Activated CD4-positive, alpha-beta T cell treated with anti-CD3 and anti-CD28 coated beads for 36 hours (primary cell): ENCODE measurements at regions not wholly inside any gene's neighbourhood (a gene's known extent, or its start where the extent isn't known, plus 50 kb on each side); places are given as distances from the start of the nearest gene placed in this dataset.

Source experiments
- ATAC-seq: fragments of 200-7000 bp; cut with Tn5 transposase; one replicate; pipeline ENCODE4 v1.10.0; 2021; ENCODE audit warnings: mild to moderate bottlenecking, moderate library complexity
- CTCF ChIA-PET: fragments of 350-600 bp; sonication (Branson Sonifier 250); formaldehyde crosslinking; loops from one replicate; lab custom pipeline; 2021; ENCODE audit warnings: antibody characterized with exemption; lab: Charles Lee
- POLR2A ChIA-PET: fragments of 350-600 bp; sonication (Branson Sonifier 250); formaldehyde crosslinking; loops from one replicate; lab custom pipeline; 2021; ENCODE audit warnings: antibody characterized with exemption, inconsistent platforms; lab: Charles Lee
- DNase-seq: peaks from one replicate; pipeline ENCODE4 v3.0.0-alpha.2; 2020
- H3K27ac Mint-ChIP-seq: one replicate; pipeline ENCODE4 v1.8.0; 2021; ENCODE audit warnings: mixed read lengths
- H3K27me3 Mint-ChIP-seq: one replicate; pipeline ENCODE4 v1.8.0; 2021; ENCODE audit warnings: mixed read lengths
- H3K36me3 Mint-ChIP-seq: one replicate; pipeline ENCODE4 v1.8.0; 2021; ENCODE audit warnings: low read depth, mixed read lengths
- H3K4me1 Mint-ChIP-seq: one replicate; pipeline ENCODE4 v1.8.0; 2021; ENCODE audit warnings: mixed read lengths
- H3K4me3 Mint-ChIP-seq: one replicate; pipeline ENCODE4 v1.8.0; 2021; ENCODE audit warnings: mild to moderate bottlenecking, moderate library complexity, mixed read lengths
- H3K9me3 Mint-ChIP-seq: one replicate; pipeline ENCODE4 v1.8.0; 2021; ENCODE audit warnings: low read depth, mixed read lengths
- intact Hi-C, 2 experiments: fragments of 100-400 bp; cut with DNase I in 1 of 2; cut with micrococcal nuclease in 1 of 2; formaldehyde crosslinking; loops; one replicate each; pipeline versions ENCODE4 v1.14.2 to v1.15.1; 2022 to 2024; cut with DNase I, micrococcal nuclease

- CTCF ChIA-PET, result no interaction called here
- no peak for DNase-seq
- POLR2A ChIA-PET, result no interaction called here
- no peaks in the 10 kb centered on the region for H3K4me1 Mint-ChIP-seq
- H3K36me3 Mint-ChIP-seq, result no peaks in the 10 kb centered on the region
- no peak overlapping the region for H3K4me3 Mint-ChIP-seq
- no peaks in the 10 kb centered on the region for H3K27me3 Mint-ChIP-seq
- H3K9me3 Mint-ChIP-seq, result no peaks in the 10 kb centered on the region
- no peak for ATAC-seq
- no peak overlapping the region for H3K27ac Mint-ChIP-seq
- intact Hi-C loops, result no loop called here
These were observed 369.4 kb downstream of the GASK1B start for GRCh38 chr4:157803421-157803820.

DNA sequence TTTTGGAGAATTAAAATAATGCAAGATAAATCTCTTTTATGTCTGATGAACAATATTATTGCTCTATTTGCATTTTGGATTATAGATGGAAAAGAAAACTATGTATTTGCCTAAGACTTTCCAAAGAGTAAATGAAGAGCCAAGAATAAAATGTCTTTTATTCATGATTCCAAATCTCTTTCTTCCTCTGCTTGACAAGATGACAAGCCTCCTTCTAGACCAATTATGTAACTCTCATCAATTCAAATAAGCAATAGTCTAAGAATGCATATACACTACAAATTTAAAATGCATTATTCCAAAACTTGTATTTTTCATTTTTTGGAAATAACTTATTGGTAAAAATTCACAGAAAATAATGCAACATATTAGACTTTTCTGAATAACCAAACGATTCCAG is 377.3 kb downstream of the GASK1B start:
- Mint-ChIP-seq H3K27me3 (no peaks in the 10 kb centered on the region), H3K27ac (no peak overlapping the region), H3K36me3 (no peaks in the 10 kb centered on the region), H3K4me3 (no peak overlapping the region), H3K4me1 (no peaks in the 10 kb centered on the region), H3K9me3 (no peaks in the 10 kb centered on the region)
- DNase-seq, result no peak
- CTCF ChIA-PET, result no interaction called here
- intact Hi-C loops, result no loop called here
- POLR2A ChIA-PET, result no interaction called here
- ATAC-seq, result no peak

DNA sequence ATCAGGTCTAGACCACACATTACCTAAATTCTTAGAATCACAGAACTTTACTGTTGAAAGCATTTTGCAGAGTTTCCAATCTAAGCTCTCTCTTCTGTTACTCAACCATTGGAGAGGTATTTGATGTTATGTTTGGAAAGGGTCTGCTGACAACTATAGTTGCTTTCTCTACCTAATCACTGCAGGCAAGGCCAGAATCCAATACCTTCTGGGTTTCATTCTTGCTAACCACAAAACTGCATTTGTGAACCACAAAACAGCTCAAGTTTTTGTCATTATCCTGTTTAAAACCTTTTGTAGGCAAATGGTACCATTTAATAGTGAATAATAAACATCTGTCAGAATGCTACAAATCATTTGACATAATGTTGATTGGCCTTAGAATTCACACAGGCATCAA is 380.1 kb downstream of the GASK1B start:
- DNase-seq (no peak), ATAC-seq (no peak)
- Mint-ChIP-seq H3K4me3 (no peak overlapping the region), H3K9me3 (no peaks in the 10 kb centered on the region), H3K36me3 (no peaks in the 10 kb centered on the region), H3K27me3 (no peaks in the 10 kb centered on the region), H3K4me1 (no peaks in the 10 kb centered on the region), H3K27ac (no peak overlapping the region)
- CTCF ChIA-PET, result no interaction called here
- POLR2A ChIA-PET, result no interaction called here
- intact Hi-C loops, result no loop called here

DNA sequence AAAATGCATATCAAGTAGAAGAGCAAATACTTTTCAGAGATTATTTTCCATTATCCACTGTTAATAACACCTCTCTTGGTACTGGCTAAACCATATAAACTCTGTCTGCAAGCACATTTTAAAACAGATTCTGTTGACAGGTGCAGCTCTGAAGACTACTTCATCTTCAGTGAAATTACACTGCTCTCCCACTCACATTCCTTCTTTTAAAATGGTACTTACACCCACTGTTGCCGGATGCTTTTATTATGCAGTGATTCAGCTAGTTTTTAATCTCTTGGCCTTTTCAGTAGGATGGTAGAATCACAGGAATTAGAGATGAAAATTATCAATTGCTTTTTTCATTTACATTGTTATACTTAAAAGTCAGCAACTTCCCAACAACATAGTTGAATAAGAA is 381.6 kb downstream of the GASK1B start:
- Mint-ChIP-seq H3K27ac (no peak overlapping the region), H3K36me3 (no peaks in the 10 kb centered on the region), H3K27me3 (no peaks in the 10 kb centered on the region), H3K4me3 (no peak overlapping the region), H3K4me1 (no peaks in the 10 kb centered on the region), H3K9me3 (no peaks in the 10 kb centered on the region)
- no peak for DNase-seq
- intact Hi-C loops, result no loop called here
- ATAC-seq, result no peak
- POLR2A ChIA-PET, result no interaction called here
- CTCF ChIA-PET, result no interaction called here

DNA sequence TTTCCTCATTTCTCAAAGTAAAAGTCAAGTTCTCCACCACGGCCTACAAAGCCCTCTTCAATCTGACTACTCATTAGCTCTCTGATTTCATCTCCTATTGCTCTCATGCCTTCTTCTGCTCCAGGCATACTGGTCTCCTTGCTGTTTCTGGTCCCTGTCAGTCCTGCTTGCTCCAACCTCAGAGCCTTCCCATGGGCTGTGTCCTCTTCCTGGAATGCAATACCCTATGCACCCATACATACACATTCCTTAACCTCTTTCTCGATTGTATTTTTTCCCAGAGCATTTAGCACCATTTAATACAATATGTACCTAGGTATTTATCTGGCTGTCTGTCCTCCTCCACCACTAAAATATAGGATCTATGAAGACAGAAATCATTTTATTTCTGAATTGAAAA is 385.2 kb downstream of the GASK1B start:
- Mint-ChIP-seq H3K27me3 (no peaks in the 10 kb centered on the region), H3K27ac (no peak overlapping the region), H3K4me1 (no peaks in the 10 kb centered on the region), H3K4me3 (no peak overlapping the region), H3K9me3 (no peaks in the 10 kb centered on the region), H3K36me3 (no peaks in the 10 kb centered on the region)
- ATAC-seq (no peak), DNase-seq (no peak)
- intact Hi-C loops, result no loop called here
- POLR2A ChIA-PET, result no interaction called here
- CTCF ChIA-PET, result no interaction called here

- DNase-seq, result no peak
- Mint-ChIP-seq H3K4me3 (no peak overlapping the region), H3K27me3 (no peaks in the 10 kb centered on the region), H3K27ac (no peak overlapping the region), H3K36me3 (no peaks in the 10 kb centered on the region), H3K4me1 (no peaks in the 10 kb centered on the region), H3K9me3 (no peaks in the 10 kb centered on the region)
- no peak for ATAC-seq
- CTCF ChIA-PET, result no interaction called here
- intact Hi-C loops, result no loop called here
- POLR2A ChIA-PET, result no interaction called here
These were observed 391.5 kb downstream of the GASK1B start for GRCh38 chr4:157781361-157781760.

DNA sequence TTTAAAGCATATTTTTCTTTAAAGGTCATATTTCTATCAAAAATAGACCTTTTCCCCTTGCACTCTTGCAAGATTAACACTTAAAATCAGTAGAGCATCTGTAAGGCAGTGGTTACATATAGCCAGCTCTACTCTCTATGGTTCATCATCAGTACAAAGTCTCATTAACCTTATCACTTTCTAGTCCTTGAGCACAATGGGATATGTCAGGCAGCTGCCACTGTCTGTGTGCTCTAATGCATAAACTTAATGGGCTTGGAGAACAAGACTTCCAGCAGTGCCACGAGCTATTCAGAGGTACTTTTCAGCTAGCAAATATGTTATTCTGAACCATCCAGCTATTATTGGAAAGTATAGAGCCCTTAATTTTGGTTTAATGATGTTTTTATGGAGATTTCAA is 393.7 kb downstream of the GASK1B start:
- no peaks in the 10 kb centered on the region for H3K9me3 Mint-ChIP-seq
- no peaks in the 10 kb centered on the region for H3K4me1 Mint-ChIP-seq
- ATAC-seq (no peak), DNase-seq (no peak)
- intact Hi-C loops, result no loop called here
- no peaks in the 10 kb centered on the region for H3K36me3 Mint-ChIP-seq
- H3K27me3 Mint-ChIP-seq, result no peaks in the 10 kb centered on the region
- H3K4me3 Mint-ChIP-seq, result no peak overlapping the region
- no peak overlapping the region for H3K27ac Mint-ChIP-seq
- ChIA-PET POLR2A (no interaction called here), CTCF (no interaction called here)

GRCh38 chr4:157776930-157777528 is 395.8 kb downstream of the GASK1B start:
- CTCF ChIA-PET, result no interaction called here
- intact Hi-C loops, result no loop called here
- ATAC-seq (no peak), DNase-seq (no peak)
- no peaks in the 10 kb centered on the region for H3K27me3 Mint-ChIP-seq
- no peak overlapping the region for H3K4me3 Mint-ChIP-seq
- no peaks in the 10 kb centered on the region for H3K36me3 Mint-ChIP-seq
- H3K27ac Mint-ChIP-seq, result no peak overlapping the region
- peaks cover 2% of the 10 kb centered on the region for H3K9me3 Mint-ChIP-seq
- H3K4me1 Mint-ChIP-seq, result no peaks in the 10 kb centered on the region
- POLR2A ChIA-PET, result no interaction called here

DNA sequence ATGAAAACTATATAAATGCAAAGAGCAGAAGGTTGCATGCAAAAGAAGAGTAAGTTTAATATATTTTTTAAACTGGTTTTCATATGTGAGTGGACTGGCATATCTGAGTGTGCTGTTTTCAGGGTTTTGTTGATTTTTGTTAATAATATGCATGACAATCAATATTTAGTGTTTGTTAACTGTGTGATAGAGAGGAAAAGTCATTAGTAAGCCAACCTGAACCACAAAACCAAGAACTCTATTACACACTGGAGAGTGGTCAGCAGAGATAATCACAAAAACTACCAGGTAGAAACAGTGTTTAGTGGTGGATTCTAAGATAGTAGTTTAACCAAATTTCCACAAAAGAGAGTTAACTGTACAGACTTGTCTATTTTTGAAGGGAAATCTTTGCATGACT is 396.9 kb downstream of the GASK1B start:
- CTCF ChIA-PET, result no interaction called here
- intact Hi-C loops, result no loop called here
- Mint-ChIP-seq H3K27ac (no peak overlapping the region), H3K4me1 (no peaks in the 10 kb centered on the region), H3K27me3 (no peaks in the 10 kb centered on the region), H3K4me3 (no peak overlapping the region), H3K36me3 (no peaks in the 10 kb centered on the region), H3K9me3 (peaks cover 4% of the 10 kb centered on the region)
- DNase-seq (no peak), ATAC-seq (no peak)
- POLR2A ChIA-PET, result no interaction called here

- Mint-ChIP-seq H3K4me3 (no peak overlapping the region), H3K4me1 (no peaks in the 10 kb centered on the region), H3K9me3 (peaks cover 4% of the 10 kb centered on the region), H3K36me3 (no peaks in the 10 kb centered on the region), H3K27ac (no peak overlapping the region), H3K27me3 (no peaks in the 10 kb centered on the region)
- ATAC-seq (no peak), DNase-seq (no peak)
- intact Hi-C loops, result no loop called here
- POLR2A ChIA-PET, result no interaction called here
- CTCF ChIA-PET, result no interaction called here
These were observed 399.9 kb downstream of the GASK1B start for GRCh38 chr4:157772907-157773306.

DNA sequence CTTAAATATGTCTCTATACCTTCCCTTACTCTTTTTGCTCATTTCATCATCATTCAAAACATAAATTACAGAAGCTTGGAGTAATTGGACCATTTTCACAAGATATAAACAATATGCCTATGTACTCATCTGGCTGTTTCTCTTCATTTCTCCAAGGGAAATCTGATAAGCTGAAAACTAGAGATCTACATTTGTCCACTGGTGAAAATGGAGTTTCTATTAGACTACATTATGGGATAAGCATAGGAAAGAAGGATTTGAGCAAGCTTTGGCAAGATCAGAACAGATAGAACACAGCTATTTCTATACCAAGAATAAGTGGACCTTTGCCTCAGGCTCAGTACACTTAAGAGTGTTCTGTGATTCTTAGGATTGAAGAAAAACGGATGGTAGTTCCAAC is 404.4 kb downstream of the GASK1B start:
- no peak for DNase-seq
- ATAC-seq, result no peak
- CTCF ChIA-PET, result interaction anchor here (0.6 kb wide), 1 partner anchor 1582 kb away, joined by 3 read pairs; no protein-coding TSS in a partner anchor
- no peak overlapping the region for H3K4me3 Mint-ChIP-seq
- peaks cover 2% of the 10 kb centered on the region for H3K9me3 Mint-ChIP-seq
- no peaks in the 10 kb centered on the region for H3K27me3 Mint-ChIP-seq
- POLR2A ChIA-PET, result no interaction called here
- intact Hi-C loops, result no loop called here
- H3K4me1 Mint-ChIP-seq, result no peaks in the 10 kb centered on the region
- H3K27ac Mint-ChIP-seq, result no peak overlapping the region
- H3K36me3 Mint-ChIP-seq, result no peaks in the 10 kb centered on the region

DNA sequence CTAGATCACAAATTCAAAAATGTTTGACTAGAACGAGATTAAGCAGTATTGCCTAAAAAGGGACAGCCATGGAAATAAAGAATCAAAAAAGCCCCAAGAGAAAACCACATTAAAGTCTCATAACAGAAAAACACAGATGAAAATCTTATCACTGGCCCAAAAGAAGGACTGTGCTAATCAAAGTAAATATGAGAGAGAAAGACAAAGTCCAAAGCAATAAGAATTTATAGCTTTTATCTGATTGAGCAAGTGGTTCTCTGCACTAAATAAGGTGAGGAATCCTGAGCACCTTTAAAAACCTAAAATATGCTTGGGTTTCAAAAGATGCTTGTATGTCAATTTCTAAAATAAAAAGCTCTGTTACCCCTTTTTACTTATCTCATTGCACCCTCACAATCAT is 409.3 kb downstream of the GASK1B start:
- Mint-ChIP-seq H3K27ac (no peak overlapping the region), H3K4me1 (no peaks in the 10 kb centered on the region), H3K36me3 (no peaks in the 10 kb centered on the region), H3K27me3 (no peaks in the 10 kb centered on the region), H3K4me3 (no peak overlapping the region), H3K9me3 (peaks cover 6% of the 10 kb centered on the region)
- CTCF ChIA-PET, result no interaction called here
- POLR2A ChIA-PET, result no interaction called here
- intact Hi-C loops, result no loop called here
- DNase-seq (no peak), ATAC-seq (no peak)

- Mint-ChIP-seq H3K27ac (no peak overlapping the region), H3K36me3 (no peaks in the 10 kb centered on the region), H3K27me3 (no peaks in the 10 kb centered on the region), H3K4me3 (no peak overlapping the region), H3K9me3 (peaks cover 12% of the 10 kb centered on the region), H3K4me1 (no peaks in the 10 kb centered on the region)
- ATAC-seq (no peak), DNase-seq (no peak)
- intact Hi-C loops, result no loop called here
- CTCF ChIA-PET, result no interaction called here
- POLR2A ChIA-PET, result no interaction called here
These were observed 418.4 kb downstream of the GASK1B start for GRCh38 chr4:157754410-157754809.
